ENCODE measurements at regions not wholly inside any gene's neighbourhood (a gene's known extent, or its start where the extent isn't known, plus 50 kb on each side); places are given as distances from the start of the nearest gene placed in this dataset.

DNA sequence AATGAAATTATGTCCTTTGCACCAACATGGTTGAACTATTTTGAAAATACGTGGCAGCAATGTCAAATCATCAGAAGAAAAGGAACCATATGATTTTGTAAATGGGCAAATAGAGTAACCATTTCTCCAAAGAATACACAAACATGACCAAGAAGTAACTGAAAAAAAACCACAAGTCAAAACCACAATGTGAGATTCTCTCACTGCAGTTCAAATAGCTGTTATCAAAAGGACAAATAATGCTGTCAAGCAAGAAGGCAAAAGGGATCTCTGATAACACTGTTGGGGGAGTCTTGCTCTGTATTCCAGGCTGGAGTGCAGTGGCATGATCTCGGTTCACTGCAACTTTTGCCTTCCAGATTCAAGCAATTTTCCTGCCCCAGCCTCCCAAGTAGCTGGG is 170.7 kb upstream of the XIST start:
- Histone ChIP-seq H3K27me3 (no peaks in the 10 kb centered on the region), H3K36me3 (no peaks in the 10 kb centered on the region), H3K4me3 (ENCODE audit: low read depth in 1 of 2, low read length in 1 of 2) (no peak overlapping the region), H3K4me1 (ENCODE audit: control insufficient read depth in 1 of 2, insufficient read depth in 1 of 2, low read depth in 1 of 2, low read length in 1 of 2) (no peaks in the 10 kb centered on the region), H3K9me3 (no peaks in the 10 kb centered on the region), H3K27ac (no peak overlapping the region)
- TF ChIP-seq, protein P1, sequence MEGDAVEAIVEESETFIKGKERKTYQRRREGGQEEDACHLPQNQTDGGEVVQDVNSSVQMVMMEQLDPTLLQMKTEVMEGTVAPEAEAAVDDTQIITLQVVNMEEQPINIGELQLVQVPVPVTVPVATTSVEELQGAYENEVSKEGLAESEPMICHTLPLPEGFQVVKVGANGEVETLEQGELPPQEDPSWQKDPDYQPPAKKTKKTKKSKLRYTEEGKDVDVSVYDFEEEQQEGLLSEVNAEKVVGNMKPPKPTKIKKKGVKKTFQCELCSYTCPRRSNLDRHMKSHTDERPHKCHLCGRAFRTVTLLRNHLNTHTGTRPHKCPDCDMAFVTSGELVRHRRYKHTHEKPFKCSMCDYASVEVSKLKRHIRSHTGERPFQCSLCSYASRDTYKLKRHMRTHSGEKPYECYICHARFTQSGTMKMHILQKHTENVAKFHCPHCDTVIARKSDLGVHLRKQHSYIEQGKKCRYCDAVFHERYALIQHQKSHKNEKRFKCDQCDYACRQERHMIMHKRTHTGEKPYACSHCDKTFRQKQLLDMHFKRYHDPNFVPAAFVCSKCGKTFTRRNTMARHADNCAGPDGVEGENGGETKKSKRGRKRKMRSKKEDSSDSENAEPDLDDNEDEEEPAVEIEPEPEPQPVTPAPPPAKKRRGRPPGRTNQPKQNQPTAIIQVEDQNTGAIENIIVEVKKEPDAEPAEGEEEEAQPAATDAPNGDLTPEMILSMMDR (IDR thresholded peaks at IDR 0.05), result no peak

DNA sequence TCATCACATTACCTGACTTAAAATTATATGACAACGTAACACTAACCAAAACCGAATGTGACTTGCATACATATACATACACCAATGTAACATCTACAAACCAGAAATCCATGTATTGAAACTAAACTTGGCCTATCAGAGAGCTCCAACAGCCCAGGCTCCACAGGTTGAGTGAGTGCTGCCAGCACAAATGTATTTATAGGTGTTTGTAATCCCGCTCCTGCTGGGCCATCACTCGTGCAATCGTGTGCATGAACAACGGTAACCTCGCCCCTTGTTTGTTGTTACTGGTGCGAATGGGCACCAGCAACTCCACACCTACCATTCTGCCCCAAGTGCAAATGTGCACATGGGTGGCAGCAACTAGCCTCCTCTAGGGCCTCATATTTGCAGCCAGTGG is 165.7 kb upstream of the XIST start:
- TF ChIP-seq, protein P1 (IDR thresholded peaks at IDR 0.05), result no peak

DNA sequence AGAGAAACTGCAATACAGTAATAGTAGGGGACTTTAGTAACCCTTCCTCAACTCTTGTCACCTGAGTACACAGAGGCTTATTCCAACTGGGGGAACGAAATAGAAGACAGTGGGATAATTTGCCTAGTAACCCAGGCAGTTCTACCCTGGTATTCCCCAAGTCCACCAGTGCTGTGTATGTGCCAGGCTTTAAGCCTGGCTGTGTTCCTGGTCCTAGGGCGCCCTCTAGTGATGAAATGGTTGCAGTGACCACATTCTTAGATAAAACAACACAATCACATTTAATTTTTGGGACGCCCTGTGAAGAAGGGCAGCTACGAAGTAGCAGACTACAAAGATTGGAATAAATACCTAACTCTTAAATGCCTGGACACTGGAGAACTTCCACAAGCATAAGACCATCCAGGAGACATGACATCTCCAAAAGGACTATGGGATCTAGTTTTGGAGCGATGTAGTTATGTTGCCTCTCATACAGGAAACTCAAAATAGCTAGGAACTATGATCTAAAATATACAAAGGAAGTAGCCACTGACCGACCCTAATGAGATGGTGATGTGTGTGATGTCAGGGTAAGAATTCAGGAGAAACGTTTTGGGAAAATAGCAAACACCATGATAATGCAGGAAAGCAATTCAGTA is 163.0 kb upstream of the XIST start:
- TF ChIP-seq, protein P1 (IDR thresholded peaks at IDR 0.05), result peak; percentile 71
- Histone ChIP-seq H3K36me3 (no peaks in the 10 kb centered on the region), H3K4me3 (ENCODE audit: low read depth in 1 of 2, low read length in 1 of 2) (no peak overlapping the region), H3K9me3 (no peaks in the 10 kb centered on the region), H3K27ac (no peak overlapping the region), H3K4me1 (ENCODE audit: control insufficient read depth in 1 of 2, insufficient read depth in 1 of 2, low read depth in 1 of 2, low read length in 1 of 2) (no peaks in the 10 kb centered on the region), H3K27me3 (no peaks in the 10 kb centered on the region)

More for the DNA sequence above, 165.7 kb upstream of the XIST start:
- no peak overlapping the region for H3K27ac ChIP-seq
- H3K36me3 ChIP-seq, result no peaks in the 10 kb centered on the region
- no peak overlapping the region for H3K4me3 ChIP-seq (ENCODE audit: low read depth in 1 of 2, low read length in 1 of 2)
- H3K9me3 ChIP-seq, result no peaks in the 10 kb centered on the region
- H3K27me3 ChIP-seq, result no peaks in the 10 kb centered on the region
- H3K4me1 ChIP-seq (ENCODE audit: control insufficient read depth in 1 of 2, insufficient read depth in 1 of 2, low read depth in 1 of 2, low read length in 1 of 2), result no peaks in the 10 kb centered on the region

DNA sequence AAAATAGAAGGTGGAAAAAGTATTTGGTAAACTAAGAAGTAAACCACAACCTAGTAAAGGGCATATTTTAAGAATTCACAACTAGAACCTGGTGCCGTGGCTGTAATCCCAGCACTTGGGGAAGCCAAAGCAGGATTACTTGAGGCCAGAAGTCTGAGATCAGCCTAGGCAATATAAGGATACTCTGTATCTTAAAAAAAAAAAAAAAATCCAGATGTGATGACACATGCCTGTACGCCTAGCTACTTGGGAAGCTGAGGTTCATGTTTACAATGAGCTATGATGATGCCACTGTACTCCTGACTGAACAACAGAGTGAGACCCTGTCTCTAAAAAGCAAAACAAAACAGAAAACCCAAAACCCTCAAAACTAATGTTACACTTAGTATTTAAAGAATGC is 156.5 kb upstream of the XIST start:
- no peak overlapping the region for H3K27ac ChIP-seq
- H3K9me3 ChIP-seq, result no peaks in the 10 kb centered on the region
- H3K4me1 ChIP-seq (ENCODE audit: control insufficient read depth in 1 of 2, insufficient read depth in 1 of 2, low read depth in 1 of 2, low read length in 1 of 2), result no peaks in the 10 kb centered on the region
- no peaks in the 10 kb centered on the region for H3K27me3 ChIP-seq
- TF ChIP-seq, protein P1 (IDR thresholded peaks at IDR 0.05), result no peak
- no peak overlapping the region for H3K4me3 ChIP-seq (ENCODE audit: low read depth in 1 of 2, low read length in 1 of 2)
- no peaks in the 10 kb centered on the region for H3K36me3 ChIP-seq

DNA sequence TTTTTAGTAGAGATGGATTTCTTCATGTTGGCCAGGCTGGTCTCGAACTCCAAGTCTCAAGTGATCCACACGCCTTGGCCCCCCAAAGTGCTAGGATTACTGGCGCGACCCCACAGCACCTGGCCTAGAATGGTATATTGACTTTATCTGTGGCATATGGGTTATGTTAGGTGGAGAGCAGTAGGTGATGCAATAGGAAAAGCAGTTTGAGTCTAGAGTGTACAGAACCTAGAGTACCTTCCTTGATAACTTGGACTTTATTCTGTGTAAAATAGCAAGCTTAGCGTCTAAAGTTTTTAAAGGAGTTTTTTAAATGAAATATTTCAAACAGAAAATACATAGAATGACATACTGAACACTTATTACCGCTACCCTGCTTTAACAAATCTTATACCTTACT is 139.5 kb upstream of the XIST start:
- Histone ChIP-seq H3K9me3 (no peaks in the 10 kb centered on the region), H3K36me3 (no peaks in the 10 kb centered on the region), H3K27ac (no peak overlapping the region), H3K4me3 (ENCODE audit: low read depth in 1 of 2, low read length in 1 of 2) (no peak overlapping the region), H3K27me3 (no peaks in the 10 kb centered on the region), H3K4me1 (ENCODE audit: control insufficient read depth in 1 of 2, insufficient read depth in 1 of 2, low read depth in 1 of 2, low read length in 1 of 2) (no peaks in the 10 kb centered on the region)
- TF ChIP-seq, protein P1 (IDR thresholded peaks at IDR 0.05), result no peak
